ENCODE measurements at regions not wholly inside any gene's neighbourhood (a gene's known extent, or its start where the extent isn't known, plus 50 kb on each side); places are given as distances from the start of the nearest gene placed in this dataset.

DNA sequence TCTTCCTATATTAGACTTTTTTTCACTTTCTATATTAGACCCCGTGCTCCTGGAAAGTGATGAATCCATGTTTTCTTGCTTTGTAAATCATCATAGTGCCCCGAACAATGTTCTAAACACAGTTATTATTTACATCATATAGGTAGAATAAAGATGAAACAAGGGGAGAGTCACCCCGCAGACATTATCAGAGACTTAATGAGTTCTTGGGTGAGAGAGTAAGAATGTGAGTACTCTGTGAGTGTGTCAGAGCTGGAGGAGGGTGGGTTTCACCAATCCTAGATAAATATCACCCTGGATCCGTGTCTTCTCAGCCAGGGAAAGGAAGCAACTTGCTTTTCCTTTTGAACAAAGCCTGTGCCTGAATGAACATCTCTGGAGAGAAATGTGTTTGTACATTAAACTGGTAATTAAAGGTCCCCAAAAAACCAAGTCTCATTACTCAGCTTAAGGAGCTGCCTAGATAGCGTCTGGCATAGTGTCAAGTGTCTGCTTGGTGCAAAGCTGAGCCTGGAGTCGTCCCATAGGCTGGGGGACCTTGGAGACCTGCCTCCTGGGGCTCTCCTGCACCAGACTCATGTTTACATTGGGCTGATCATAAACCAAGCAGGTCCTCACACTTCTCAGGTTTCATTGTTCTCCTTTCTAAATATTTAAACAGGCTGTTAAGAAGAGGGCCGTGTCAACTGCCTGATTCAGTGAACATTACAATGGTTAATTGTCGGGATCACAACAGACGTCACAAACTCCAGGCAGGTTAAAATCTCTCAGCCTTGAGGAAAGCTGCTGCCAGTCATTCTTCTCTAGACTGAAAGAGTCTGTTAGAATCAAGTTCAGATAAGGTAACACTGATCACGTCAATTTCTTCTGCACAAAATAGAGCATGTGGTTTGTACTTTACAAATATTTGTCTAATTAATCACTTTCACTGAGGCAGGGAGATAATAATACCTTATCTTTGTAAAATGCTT, 179.7 kb upstream of the MYLIP start:
- Histone ChIP-seq H3K4me2 (replicated peaks; ENCODE audit: extremely low read depth, low read length, poor library complexity, severe bottlenecking) (no peak overlapping the region), H3K79me2 (ENCODE audit: insufficient read depth, low read length) (no peaks in the 10 kb centered on the region), H3K9ac (ENCODE audit: insufficient read depth, low read length, poor library complexity, severe bottlenecking) (no peak overlapping the region), H3K27me3 (ENCODE audit: control insufficient read depth in 2 of 2, insufficient read depth in 2 of 2, low read length in 2 of 2) (no peaks in the 10 kb centered on the region), H2AFZ (ENCODE audit: insufficient read depth, low read depth, low read length, poor library complexity, severe bottlenecking) (no peak overlapping the region), H3K9me3 (replicated peaks in 1 of 2; ENCODE audit: control insufficient read depth in 1 of 2, insufficient read depth in 1 of 2, low read length in 2 of 2) (no peaks in the 10 kb centered on the region), H3K36me3 (replicated peaks in 1 of 2; ENCODE audit: control insufficient read depth in 1 of 2, insufficient read depth in 2 of 2, low read length in 2 of 2) (no peaks in the 10 kb centered on the region), H4K20me1 (ENCODE audit: insufficient read depth, low read length) (no peaks in the 10 kb centered on the region), H3K27ac (ENCODE audit: low read depth in 1 of 2, low read length in 2 of 2) (no peak overlapping the region), H3K4me3 (replicated peaks in 1 of 3; ENCODE audit: low read depth in 2 of 3, low read length in 3 of 3) (no peak overlapping the region), H3K4me1 (ENCODE audit: control insufficient read depth in 1 of 2, insufficient read depth in 2 of 2, low read length in 2 of 2) (no peaks in the 10 kb centered on the region)
- intact Hi-C loops (cut with micrococcal nuclease) = no loop called here
- no peak overlapping the region for H3K4me3 Mint-ChIP-seq
- DNase-seq = no peak
- H3K27me3 Mint-ChIP-seq (ENCODE audit: low read depth in 3 of 3) = no peaks in the 10 kb centered on the region
- peaks cover 0 to 1% (median 0%) of the 10 kb centered on the region in 7 donors for H3K9me3 Mint-ChIP-seq
- no peaks in the 10 kb centered on the region for H3K36me3 Mint-ChIP-seq
- peaks cover 1% of the 10 kb centered on the region for H3K4me1 Mint-ChIP-seq
- TF ChIP-seq, protein P1, sequence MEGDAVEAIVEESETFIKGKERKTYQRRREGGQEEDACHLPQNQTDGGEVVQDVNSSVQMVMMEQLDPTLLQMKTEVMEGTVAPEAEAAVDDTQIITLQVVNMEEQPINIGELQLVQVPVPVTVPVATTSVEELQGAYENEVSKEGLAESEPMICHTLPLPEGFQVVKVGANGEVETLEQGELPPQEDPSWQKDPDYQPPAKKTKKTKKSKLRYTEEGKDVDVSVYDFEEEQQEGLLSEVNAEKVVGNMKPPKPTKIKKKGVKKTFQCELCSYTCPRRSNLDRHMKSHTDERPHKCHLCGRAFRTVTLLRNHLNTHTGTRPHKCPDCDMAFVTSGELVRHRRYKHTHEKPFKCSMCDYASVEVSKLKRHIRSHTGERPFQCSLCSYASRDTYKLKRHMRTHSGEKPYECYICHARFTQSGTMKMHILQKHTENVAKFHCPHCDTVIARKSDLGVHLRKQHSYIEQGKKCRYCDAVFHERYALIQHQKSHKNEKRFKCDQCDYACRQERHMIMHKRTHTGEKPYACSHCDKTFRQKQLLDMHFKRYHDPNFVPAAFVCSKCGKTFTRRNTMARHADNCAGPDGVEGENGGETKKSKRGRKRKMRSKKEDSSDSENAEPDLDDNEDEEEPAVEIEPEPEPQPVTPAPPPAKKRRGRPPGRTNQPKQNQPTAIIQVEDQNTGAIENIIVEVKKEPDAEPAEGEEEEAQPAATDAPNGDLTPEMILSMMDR (IDR thresholded peaks at IDR 0.05) = no peak
- H3K27ac Mint-ChIP-seq = no peak overlapping the region
- WGBS (ENCODE audit: insufficient coverage) = 85% methylated on average over 2 of the region's 10 CpGs

DNA sequence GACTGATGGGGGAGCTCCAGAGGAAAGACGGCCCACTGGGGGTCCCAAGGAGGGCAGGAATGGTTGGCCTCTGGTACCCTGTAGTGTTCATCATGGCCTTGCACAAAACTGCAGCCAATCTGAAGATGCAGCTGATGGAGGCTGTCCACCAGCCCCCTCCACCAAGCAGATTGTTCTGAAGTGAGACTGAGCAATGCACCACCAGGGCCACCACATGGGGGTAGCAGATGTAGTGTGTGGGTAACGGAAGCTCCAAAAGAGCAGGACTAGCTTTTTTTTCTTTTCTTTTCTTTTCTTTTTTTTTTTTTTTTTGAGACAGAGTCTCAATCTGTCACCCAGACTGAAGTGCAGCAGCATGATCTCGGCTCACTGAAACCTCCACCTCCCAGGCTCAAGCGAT, 181.0 kb upstream of the MYLIP start:
- H3K4me1 ChIP-seq (ENCODE audit: control insufficient read depth in 1 of 2, insufficient read depth in 2 of 2, low read length in 2 of 2) = no peaks in the 10 kb centered on the region
- no peak overlapping the region for H2AFZ ChIP-seq (ENCODE audit: insufficient read depth, low read depth, low read length, poor library complexity, severe bottlenecking)
- H3K27ac ChIP-seq (ENCODE audit: low read depth in 1 of 2, low read length in 2 of 2) = no peak overlapping the region
- no peak overlapping the region for H3K4me2 ChIP-seq (replicated peaks; ENCODE audit: extremely low read depth, low read length, poor library complexity, severe bottlenecking)
- Mint-ChIP-seq H3K27ac (no peak overlapping the region), H3K4me3 (no peak overlapping the region), H3K4me1 (no peaks in the 10 kb centered on the region), H3K9me3 (peaks cover 0 to 1% (median 0%) of the 10 kb centered on the region in 7 donors), H3K27me3 (ENCODE audit: low read depth in 3 of 3) (peaks cover 0 to 3% (median 1%) of the 10 kb centered on the region in 3 donors), H3K36me3 (no peaks in the 10 kb centered on the region)
- H3K36me3 ChIP-seq (replicated peaks in 1 of 2; ENCODE audit: control insufficient read depth in 1 of 2, insufficient read depth in 2 of 2, low read length in 2 of 2) = no peaks in the 10 kb centered on the region
- H3K9me3 ChIP-seq (replicated peaks in 1 of 2; ENCODE audit: control insufficient read depth in 1 of 2, insufficient read depth in 1 of 2, low read length in 2 of 2) = no peaks in the 10 kb centered on the region
- intact Hi-C loops (cut with micrococcal nuclease) = no loop called here
- DNase-seq = no peak
- H4K20me1 ChIP-seq (ENCODE audit: insufficient read depth, low read length) = no peaks in the 10 kb centered on the region
- WGBS (ENCODE audit: insufficient coverage) = 100% methylated on average over 1 of the region's 4 CpGs
- H3K27me3 ChIP-seq (ENCODE audit: control insufficient read depth in 2 of 2, insufficient read depth in 2 of 2, low read length in 2 of 2) = no peaks in the 10 kb centered on the region
- TF ChIP-seq, protein P1 (IDR thresholded peaks at IDR 0.05) = no peak
- H3K4me3 ChIP-seq (replicated peaks in 1 of 3; ENCODE audit: low read depth in 2 of 3, low read length in 3 of 3) = no peak overlapping the region
- no peaks in the 10 kb centered on the region for H3K79me2 ChIP-seq (ENCODE audit: insufficient read depth, low read length)
- H3K9ac ChIP-seq (ENCODE audit: insufficient read depth, low read length, poor library complexity, severe bottlenecking) = no peak overlapping the region

Measured in CD14-positive monocyte (primary cell).